Right lung (tissue), 2 donors: ENCODE measurements at regions not wholly inside any gene's neighbourhood (a gene's known extent, or its start where the extent isn't known, plus 50 kb on each side); places are given as distances from the start of the nearest gene placed in this dataset.
"Not testable (repeated sequence)": the region's sequence is repeated elsewhere in the genome, so short reads cannot be mapped to it uniquely, and the experiment has no call there.

Experiments
- DNase-seq, 2 donors: peaks; one replicate each; pipeline ENCODE4 v3.0.0-alpha.2; 2013

DNA sequence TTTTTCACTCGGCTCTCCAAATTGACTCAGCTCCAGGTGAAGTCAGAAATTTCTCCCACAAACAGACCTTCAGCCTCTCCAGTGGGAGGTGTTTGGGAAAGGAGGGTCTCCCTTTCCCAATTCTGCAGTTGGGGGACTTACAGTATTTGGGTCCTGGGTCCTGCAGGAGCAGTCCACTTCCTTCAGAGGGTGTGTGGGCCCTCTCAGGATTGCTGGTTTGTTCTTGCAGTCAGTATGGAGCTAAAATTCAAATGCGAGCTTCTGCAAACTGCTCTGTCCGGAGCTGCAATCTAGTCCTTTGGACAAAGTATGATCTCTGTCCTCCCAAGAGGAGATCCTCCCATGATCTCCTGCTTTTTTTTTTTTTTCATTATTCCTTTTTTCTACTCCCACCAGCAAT is 87.9 kb upstream of the MSTN start:
- DNase-seq = no peak

DNA sequence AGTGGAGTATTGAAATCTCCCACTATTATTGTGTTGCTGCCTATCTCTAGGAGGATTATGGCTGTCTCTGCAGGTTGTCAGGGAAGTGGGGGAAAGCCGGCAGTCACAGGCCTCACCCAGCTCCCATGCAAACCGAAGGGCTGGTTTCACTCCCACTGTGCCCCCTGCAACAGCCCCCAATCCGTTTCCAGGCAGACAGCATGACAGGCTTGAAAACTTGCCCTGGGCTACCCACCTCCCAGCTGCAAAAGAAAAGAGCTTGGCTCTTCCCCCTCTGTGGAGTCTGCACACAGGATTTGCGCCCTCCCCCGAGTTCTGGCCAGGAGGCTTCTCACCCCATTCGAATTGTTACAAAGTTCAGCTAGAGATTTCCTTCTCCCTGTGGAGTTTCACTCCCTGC is 87.4 kb upstream of the MSTN start:
- DNase-seq = no peak

DNA sequence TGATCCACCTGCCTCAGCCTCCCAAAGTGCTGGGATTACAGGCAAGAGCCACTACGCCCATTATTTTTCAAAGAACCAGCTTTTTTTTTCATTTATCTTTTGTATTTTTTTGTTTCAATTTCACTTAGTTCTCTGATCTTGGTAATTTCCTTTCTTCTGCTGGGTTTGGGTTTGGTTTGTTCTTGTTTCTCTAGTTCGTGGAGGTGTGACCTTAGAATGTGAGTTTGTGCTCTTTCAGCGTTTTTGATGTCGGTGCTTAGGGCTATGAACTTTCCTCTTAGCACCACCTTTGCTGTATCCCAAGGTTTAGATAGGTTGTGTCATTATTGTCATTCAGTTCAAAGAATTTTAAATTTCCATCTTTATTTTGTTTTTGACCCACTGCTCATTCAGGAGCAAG is 86.7 kb upstream of the MSTN start:
- no peak for DNase-seq

DNA sequence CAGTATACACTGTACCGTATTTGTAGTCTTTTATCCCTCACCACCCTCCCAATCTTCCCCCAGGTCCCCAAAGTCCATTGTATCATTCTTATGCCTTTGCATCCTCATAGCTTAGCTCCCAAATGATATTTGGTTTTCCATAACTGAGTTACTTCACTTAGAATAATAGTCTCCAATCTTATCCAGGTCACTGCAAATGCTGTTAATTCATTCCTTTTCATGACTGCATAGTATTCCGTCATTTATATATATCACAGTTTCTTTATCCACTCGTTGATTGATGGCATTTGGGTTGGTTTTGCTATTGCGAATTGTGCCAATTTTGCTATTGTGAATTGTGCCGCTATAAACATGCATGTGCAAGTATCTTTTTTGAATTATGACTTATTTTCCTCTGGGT is 83.6 kb upstream of the MSTN start:
- DNase-seq = not testable (repeated sequence)

DNA sequence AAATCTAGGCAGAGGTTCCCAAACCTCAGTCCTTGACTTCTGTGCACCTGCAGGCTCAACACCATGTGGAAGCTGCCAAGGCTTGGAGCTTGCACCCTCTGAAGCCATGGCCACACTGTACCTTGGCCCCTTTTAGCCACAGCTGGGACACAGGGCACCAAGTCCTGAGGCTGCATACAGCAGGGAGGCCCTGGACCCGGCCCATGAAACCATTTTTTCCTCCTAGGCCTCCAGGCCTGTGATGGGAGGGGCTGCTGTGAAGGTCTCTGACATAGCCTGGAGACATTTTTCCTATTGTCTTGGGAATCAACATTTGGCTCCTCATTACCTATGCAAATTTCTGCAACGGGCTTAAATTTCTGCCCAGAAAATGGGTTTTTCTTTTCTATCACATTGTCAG is 77.9 kb upstream of the MSTN start:
- not testable (repeated sequence) for DNase-seq

DNA sequence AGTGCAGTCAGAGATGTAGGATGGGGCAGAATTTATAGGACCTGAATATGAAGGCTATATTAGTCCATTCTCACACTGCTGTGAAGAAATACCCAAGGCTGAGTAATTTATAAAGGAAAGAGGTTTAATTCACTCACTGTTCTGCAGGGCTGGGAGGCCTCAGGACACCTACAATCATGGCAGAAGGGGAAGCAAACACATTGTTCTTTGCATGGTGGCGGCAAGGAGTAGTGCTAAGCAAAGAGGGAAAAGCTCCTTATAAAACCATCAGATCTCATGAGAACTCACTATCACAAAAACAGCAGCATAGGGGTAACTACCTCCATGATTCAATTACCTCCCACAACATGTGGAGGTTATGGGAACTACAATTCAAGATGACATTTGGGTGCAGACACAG is 76.8 kb upstream of the MSTN start:
- no peak for DNase-seq

DNA sequence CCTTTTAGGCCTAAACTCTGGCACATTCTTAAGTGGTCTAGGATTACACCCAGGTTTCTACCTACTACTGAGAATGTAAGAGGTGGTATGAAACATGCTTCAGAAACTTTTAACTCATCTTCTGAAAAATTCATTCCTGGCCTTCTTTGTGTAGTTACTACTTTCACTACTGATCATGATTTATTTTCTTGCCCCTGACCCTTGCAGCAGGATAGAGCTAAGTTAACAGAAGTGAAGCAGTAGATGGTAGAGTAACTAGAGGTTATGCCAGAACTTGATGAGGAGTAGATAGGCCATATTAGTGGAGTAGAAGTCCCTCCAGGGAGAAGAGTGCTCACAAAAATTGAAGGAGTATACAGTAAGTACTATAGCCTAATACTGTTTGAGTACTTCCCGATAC is 75.5 kb upstream of the MSTN start:
- DNase-seq = no peak

DNA sequence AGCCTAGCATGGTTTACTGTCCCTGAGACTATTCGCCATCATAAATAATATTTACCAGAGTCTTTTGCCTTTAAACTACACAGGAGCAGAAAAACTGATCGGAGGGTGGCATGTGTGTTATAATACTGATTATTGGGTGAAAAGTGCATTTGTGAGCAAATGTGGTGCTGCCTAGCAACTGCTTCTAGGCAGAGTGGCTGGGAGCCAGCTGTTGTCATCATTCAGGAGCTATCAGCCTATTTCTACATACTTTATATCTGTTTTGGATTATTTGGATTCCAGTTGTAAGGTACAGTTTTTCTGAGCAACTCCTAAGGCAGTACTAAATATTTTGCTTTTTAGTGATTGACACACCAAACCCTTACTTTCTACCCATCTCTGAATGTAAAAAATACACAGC is 75.0 kb upstream of the MSTN start:
- DNase-seq = no peak

DNA sequence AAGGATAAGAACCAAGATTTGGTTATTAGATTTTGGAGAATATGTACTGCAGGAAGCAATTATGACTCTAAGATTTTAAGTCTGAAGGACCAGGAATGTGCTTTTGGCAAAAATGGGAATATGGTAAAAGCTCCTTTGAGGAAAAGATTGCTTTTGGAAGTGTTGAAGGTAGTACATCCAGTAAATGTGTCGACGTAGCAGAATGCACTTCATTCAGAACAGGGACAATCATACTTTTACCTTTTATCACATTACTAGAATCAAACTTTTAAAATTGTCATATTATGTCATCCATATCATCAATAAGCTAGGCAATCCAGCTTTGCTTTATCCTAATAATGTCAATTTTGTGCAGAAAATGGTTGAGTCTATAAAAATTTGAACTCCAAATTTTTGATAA is 74.3 kb upstream of the MSTN start:
- DNase-seq = no peak

DNA sequence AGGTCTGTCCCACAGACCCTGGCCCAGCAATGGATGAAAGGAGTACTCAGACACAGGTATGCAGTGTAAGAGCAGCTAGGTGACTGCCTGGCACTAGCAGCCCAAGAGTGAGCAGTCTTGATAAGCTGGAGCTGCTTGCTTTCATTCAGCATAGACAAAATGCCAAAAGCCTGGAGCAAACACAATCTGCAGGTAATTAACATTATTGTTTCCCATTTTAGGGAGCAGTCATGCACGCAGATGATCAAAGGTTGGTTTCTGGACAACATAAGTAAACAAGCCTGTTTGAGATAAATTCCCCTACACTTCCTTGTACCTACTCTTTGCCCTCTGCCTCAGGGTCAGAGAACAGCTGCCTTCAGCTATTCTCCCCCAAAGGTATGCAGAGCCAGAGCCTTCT is 73.7 kb upstream of the MSTN start:
- no peak for DNase-seq

DNA sequence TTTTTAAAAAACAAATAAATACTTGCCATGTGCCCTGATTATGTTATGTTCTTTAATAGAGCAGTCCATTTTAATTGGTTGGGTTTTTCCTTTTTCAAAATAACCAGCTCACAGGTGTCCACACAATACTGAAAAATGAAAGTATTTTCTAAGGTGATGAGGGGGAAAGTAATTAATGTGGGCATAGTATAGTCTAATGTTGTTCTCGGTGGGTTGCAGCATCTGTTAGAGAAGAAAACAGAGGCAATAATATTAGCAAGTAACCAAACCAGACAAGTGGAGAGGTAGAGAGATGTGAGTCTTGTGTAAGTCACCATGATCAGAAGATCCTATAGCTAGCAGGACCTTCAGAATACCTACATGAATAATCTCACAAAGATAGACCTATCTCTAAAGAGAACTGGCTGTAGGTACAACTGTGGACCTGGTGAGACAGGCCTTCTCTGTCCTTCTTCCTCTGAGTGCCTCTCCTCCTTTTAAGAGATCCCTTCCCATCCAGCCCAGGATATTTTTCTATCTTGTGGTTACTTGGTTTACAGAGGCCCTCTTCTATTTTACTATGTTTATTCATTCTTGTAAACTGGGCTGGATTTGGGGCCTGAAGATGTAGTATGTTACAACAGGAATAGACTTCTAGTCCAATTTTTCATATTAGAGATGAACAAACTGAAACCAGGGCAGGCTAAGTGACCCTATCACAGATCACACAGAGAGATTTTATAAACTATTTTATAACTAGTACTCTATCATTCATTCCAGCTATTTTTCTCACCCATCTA is 67.1 kb upstream of the MSTN start:
- DNase-seq = no peak

DNA sequence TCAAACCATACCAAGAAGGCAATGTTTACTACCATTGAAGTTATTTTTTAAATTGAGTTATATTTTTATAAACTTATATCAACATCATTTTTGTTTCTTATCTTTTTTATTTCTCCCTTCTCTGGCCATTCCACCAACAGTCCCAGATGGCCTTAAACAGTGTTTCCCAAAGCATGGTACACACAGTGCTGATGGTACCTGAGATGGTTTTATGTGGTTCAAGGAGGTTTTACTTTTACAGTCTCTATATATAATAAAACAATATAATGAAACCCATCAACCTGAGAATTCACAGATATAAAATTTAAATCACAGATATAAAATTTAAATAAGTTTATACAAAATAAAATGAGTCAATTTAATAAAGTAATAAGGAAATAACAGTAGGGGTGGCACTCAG is 65.1 kb upstream of the MSTN start:
- no peak for DNase-seq

DNA sequence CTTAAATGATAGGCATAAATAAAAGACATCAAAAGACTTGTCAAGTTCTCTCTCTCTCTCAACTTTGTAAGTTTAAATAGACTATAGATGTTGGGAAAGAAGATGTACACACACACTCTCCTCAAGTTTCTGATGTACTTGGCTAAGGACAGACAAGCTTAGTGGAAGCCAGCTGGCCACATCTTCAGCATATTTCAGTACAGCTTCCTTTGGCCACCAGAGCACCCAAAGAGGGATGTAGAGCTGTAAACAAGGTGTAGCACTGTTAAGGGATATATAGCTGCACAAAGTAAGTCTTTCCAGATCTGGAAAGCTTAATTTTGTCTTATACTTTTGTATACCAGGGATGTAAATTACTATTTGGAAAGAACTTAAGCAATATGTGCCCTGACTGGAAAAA is 64.3 kb upstream of the MSTN start:
- peak; percentile 62 to 64 for DNase-seq

DNA sequence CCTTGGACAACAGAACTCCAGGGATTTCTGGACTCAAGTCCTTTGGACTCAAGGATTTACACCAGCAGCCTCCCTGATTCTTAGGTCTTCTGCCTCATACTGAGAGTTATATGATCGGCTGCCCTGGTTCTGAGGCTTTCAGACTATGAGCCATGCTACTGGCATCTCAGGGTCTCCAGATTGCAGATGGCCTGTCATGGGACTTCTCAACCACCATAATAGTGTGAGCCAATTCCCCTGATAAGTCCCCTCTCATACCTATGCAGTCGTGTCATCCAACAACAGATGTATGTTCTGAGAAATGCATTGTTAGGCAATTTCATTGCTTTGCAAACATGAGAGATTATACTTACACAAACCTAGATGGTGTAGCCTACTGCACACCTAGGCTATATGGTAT is 61.4 kb upstream of the MSTN start:
- DNase-seq = no peak

DNA sequence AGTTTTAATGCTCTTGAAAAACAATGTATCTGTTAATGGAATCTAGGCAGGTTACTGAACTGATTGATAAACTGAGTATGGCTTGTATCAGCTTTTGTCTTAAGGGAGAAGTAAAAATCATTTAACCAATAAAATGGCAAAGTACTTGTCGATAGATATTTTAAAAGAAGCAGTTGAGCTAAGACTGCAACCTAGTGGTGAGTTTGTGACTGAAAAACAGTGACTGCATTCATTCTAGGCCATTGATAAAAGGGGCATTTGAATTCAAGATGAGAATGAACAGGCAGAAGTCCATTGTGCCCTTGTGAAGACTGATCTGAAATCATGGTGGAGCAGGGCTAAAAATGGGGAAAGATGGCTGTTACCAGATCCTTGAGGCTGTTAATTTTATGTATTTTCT is 59.4 kb upstream of the MSTN start:
- no peak for DNase-seq

DNA sequence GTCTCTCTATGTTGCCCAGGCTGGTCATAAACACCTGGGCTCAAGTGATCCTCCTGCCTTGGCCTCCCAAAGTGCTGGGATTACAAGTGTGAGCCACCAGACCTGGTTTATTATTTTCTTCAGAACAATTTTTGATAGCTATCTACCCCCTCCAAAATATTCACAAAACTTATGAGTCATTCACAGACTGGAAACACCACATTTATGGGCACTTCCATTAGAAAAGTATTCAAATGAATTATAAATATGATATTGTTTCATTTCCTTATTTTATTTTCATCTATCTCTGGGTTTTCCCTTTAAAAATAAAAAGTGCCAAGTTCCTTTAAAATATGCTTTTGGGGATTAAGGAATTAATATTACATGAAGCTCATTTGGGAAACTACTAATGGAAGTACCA is 58.8 kb upstream of the MSTN start:
- no peak for DNase-seq

DNA sequence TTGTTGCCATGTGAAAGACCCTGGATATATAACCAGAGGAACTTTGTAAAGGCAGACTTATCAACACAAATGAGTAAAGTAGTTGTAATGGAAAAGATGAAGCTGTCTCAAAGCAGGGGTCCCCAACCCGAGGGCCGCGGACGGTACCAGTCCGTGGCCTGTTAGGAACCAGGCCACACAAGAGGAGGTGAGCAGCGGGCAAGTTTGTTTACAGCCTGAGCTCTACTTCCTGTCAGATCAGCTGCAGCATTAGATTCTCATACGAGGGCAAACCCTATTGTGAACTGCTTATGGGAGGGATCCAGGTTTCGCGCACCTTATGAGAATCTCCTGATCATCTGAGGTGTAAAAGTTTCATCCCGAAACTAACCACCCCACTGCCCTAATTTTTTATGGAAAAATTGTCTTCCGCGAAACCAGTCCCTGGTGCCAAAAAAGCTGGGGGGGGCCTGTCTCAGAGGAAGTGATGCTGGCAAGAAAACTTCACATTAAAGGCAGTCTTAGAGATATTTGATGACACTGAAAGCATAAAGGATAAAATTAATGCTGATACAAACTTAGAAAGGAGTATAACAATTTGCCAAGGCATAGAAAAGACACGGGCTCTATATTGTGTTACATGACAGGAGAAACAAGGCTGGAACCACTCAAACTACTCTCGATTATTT is 57.5 kb upstream of the MSTN start:
- peak; percentile 47 to 55 for DNase-seq

DNA sequence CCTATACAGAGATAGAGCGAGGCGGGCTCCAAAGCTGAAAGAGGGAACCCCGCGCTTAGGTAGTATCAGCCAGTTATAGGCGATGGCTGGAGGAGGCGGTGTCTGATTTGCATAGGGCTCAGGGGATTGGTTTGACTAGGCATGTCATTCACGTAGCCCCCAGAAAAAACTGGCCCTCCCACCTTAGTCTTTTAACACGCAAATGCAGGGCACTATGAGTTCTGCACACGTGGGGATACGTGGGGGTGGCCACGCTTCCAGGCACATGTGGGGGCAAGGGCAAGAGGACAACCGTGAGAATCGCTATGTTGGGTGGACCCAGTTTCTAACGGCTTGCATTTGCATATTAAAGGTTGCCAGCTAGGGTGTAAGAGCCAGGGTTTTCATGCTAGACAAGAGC is 56.7 kb upstream of the MSTN start:
- DNase-seq = peak; percentile 15 to 21

DNA sequence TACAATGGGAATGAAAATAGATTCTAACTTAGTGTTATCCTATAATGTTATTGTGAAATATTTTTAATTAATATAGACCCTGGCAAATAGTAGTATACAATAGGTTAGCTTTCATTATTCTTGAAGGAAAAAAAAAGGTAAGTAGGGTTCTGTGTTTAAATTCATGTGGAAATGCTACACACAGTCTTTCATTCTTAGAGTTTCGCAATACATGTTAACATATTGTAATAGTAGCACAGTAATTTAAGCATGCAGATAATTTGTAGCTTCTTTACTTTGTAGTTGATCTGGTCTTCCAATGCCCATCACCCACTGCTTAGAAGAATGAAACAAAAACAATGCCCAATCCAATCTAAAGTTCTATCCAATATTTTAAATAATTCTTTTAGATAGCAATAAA is 54.8 kb upstream of the MSTN start:
- DNase-seq = no peak

DNA sequence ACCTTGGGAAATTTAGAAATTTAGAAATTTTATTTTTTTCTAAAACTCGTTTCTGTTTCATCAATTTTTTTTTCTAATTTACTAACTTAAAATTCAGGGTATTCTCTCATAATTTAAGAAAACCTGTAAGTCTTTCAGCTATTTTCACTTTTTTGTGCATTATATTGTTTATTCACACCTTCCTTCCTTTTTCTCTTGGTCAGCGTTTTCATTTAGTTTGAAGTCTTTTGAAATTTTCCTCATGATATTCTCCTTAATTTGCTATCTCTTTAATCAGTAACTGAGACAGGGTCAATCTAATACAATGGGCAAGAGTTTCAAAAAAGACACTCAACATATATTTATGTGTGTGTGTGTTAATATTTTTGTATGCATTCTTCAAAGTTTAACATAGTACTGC is 50.5 kb upstream of the MSTN start:
- no peak for DNase-seq
